Sigmoid colon (tissue), 6 donors: ENCODE measurements at regions not wholly inside any gene's neighbourhood (a gene's known extent, or its start where the extent isn't known, plus 50 kb on each side); places are given as distances from the start of the nearest gene placed in this dataset.

ENCODE experiments used
- DNase-seq: peaks from one replicate; pipeline ENCODE4 v3.0.0-alpha.2; 2019
- H3K27ac ChIP-seq, 4 donors: fragments of 200-600 bp; sonication (generic); one replicate each; pipeline ENCODE4 v1.5.1; 2016 to 2019; ENCODE audit warnings: mild to moderate bottlenecking in 1 of 4
- H3K27me3 ChIP-seq, 3 donors: fragments of 200-600 bp; sonication (generic); one replicate each; pipeline ENCODE4 v1.5.1; 2019; ENCODE audit warnings: mild to moderate bottlenecking in 1 of 3
- H3K36me3 ChIP-seq, 4 donors: fragments of 200-600 bp; sonication (generic); one replicate each; pipeline ENCODE4 v1.5.1; 2016 to 2019
- H3K4me1 ChIP-seq, 4 donors: fragments of 200-600 bp; sonication (generic); one replicate each; pipeline ENCODE4 v1.5.1; 2017 to 2019
- H3K4me3 ChIP-seq, 4 donors: fragments of 200-600 bp; sonication (generic); one replicate each; pipeline ENCODE4 v1.5.1; 2017 to 2019; ENCODE audit warnings: mild to moderate bottlenecking in 2 of 4, moderate library complexity in 1 of 4
- H3K9me3 ChIP-seq, 4 donors: fragments of 200-600 bp in 3 of 4; sonication (generic) in 3 of 4; one replicate each; pipeline versions ENCODE4 v1.5.1 to v1.6.1; 2013 to 2019
- CTCF ChIP-seq, 4 experiments: fragments of 450-650 bp in 3 of 4; fragments of 200-600 bp in 1 of 4; IDR thresholded peaks; one replicate each; pipeline ENCODE4 v1.5.1; 2016 to 2019; ENCODE audit warnings: antibody characterized with exemption in 4 of 4, mild to moderate bottlenecking in 3 of 4, moderate library complexity in 2 of 4
- EP300 ChIP-seq, 4 donors: sonication (generic); formaldehyde crosslinking; IDR thresholded peaks; one replicate each; pipeline ENCODE4 v1.6.1; 2017; ENCODE audit warnings: antibody characterized with exemption in 4 of 4
- POLR2A ChIP-seq, 2 donors: fragments of 450-650 bp; IDR thresholded peaks; one replicate each; pipeline ENCODE4 v1.6.1; 2016; ENCODE audit warnings: antibody characterized with exemption in 2 of 2, mild to moderate bottlenecking in 2 of 2, moderate library complexity in 2 of 2
- POLR2AphosphoS5 ChIP-seq, 4 donors: sonication (generic); formaldehyde crosslinking; IDR thresholded peaks; one replicate each; pipeline ENCODE4 v1.6.1; 2017; ENCODE audit warnings: antibody characterized with exemption in 4 of 4
- WGBS, 2 donors: extraction: QIAGEN DNeasy Blood & Tissue Kit; methylation state at CpG; one replicate each; pipeline ENCODE4 v1.1.7; 2013; 5-methylcytosine and 5-hydroxymethylcytosine counted together
- intact Hi-C: fragments of 100-400 bp; cut with DNase I; formaldehyde crosslinking; loops from one replicate; pipeline ENCODE4 v1.15.1; 2023
- donor health status: healthy with polysubstance abuse.
- donor health status: healthy.

GRCh38 chr14:42378880-42379279, 772.2 kb downstream of the LRFN5 start:
- no peak for TF ChIP-seq POLR2AphosphoS5 (IDR thresholded peaks at IDR 0.05)
- TF ChIP-seq CTCF (IDR thresholded peaks at IDR 0.05) = no peak
- TF ChIP-seq EP300 (IDR thresholded peaks at IDR 0.05) = no peak
- no peak for TF ChIP-seq POLR2A (IDR thresholded peaks at IDR 0.05)
- DNase-seq = no peak
- no peak overlapping the region for H3K4me3 ChIP-seq
- 80 to 86% methylated on average over 4 of the region's 4 CpGs for WGBS, 2 donors
- H3K27ac ChIP-seq = no peak overlapping the region
- H3K9me3 ChIP-seq = no peaks in the 10 kb centered on the region
- no peaks in the 10 kb centered on the region for H3K4me1 ChIP-seq
- H3K36me3 ChIP-seq = no peaks in the 10 kb centered on the region
- no peaks in the 10 kb centered on the region for H3K27me3 ChIP-seq
- intact Hi-C loops = no loop called here

GRCh38 chr14:42378274-42378673, 771.6 kb downstream of the LRFN5 start:
- no peak overlapping the region for H3K4me3 ChIP-seq
- no peaks in the 10 kb centered on the region for H3K36me3 ChIP-seq
- 84 to 87% methylated on average over 3 of the region's 3 CpGs for WGBS, 2 donors
- intact Hi-C loops = no loop called here
- TF ChIP-seq POLR2A (IDR thresholded peaks at IDR 0.05) (no peak), EP300 (IDR thresholded peaks at IDR 0.05) (no peak), POLR2AphosphoS5 (IDR thresholded peaks at IDR 0.05) (no peak), CTCF (IDR thresholded peaks at IDR 0.05) (no peak)
- H3K27me3 ChIP-seq = no peaks in the 10 kb centered on the region
- no peaks in the 10 kb centered on the region for H3K4me1 ChIP-seq
- no peaks in the 10 kb centered on the region for H3K9me3 ChIP-seq
- no peak for DNase-seq
- no peak overlapping the region for H3K27ac ChIP-seq

- Histone ChIP-seq H3K4me1 (no peaks in the 10 kb centered on the region), H3K4me3 (no peak overlapping the region), H3K9me3 (no peaks in the 10 kb centered on the region), H3K27me3 (no peaks in the 10 kb centered on the region), H3K36me3 (no peaks in the 10 kb centered on the region), H3K27ac (no peak overlapping the region)
- no peak for DNase-seq
- intact Hi-C loops = no loop called here
- TF ChIP-seq POLR2AphosphoS5 (IDR thresholded peaks at IDR 0.05) (no peak), POLR2A (IDR thresholded peaks at IDR 0.05) (no peak), CTCF (IDR thresholded peaks at IDR 0.05) (no peak), EP300 (IDR thresholded peaks at IDR 0.05) (no peak)
These were observed 767.7 kb downstream of the LRFN5 start for GRCh38 chr14:42374332-42374731.

- 90 to 94% methylated on average over 1 of the region's 1 CpG for WGBS, 2 donors
- Histone ChIP-seq H3K27me3 (no peaks in the 10 kb centered on the region), H3K36me3 (no peaks in the 10 kb centered on the region), H3K27ac (no peak overlapping the region), H3K9me3 (no peaks in the 10 kb centered on the region), H3K4me1 (no peaks in the 10 kb centered on the region), H3K4me3 (no peak overlapping the region)
- no peak for DNase-seq
- TF ChIP-seq EP300 (IDR thresholded peaks at IDR 0.05) = no peak
- TF ChIP-seq CTCF (IDR thresholded peaks at IDR 0.05) = no peak
- no peak for TF ChIP-seq POLR2AphosphoS5 (IDR thresholded peaks at IDR 0.05)
- TF ChIP-seq POLR2A (IDR thresholded peaks at IDR 0.05) = no peak
- intact Hi-C loops = no loop called here
These were observed 763.4 kb downstream of the LRFN5 start for GRCh38 chr14:42370056-42370455.

GRCh38 chr14:42368234-42368633, 761.6 kb downstream of the LRFN5 start:
- Histone ChIP-seq H3K27me3 (no peaks in the 10 kb centered on the region), H3K27ac (no peak overlapping the region), H3K9me3 (no peaks in the 10 kb centered on the region), H3K4me1 (no peaks in the 10 kb centered on the region), H3K36me3 (no peaks in the 10 kb centered on the region), H3K4me3 (no peak overlapping the region)
- intact Hi-C loops = no loop called here
- 72 to 90% methylated on average over 1 of the region's 1 CpG for WGBS, 2 donors
- no peak for TF ChIP-seq POLR2A (IDR thresholded peaks at IDR 0.05)
- no peak for TF ChIP-seq CTCF (IDR thresholded peaks at IDR 0.05)
- no peak for TF ChIP-seq EP300 (IDR thresholded peaks at IDR 0.05)
- no peak for DNase-seq
